ENCODE measurements at regions not wholly inside any gene's neighbourhood (a gene's known extent, or its start where the extent isn't known, plus 50 kb on each side); places are given as distances from the start of the nearest gene placed in this dataset.
"Not testable (repeated sequence)": the region's sequence is repeated elsewhere in the genome, so short reads cannot be mapped to it uniquely, and the experiment has no call there.

GRCh38 chr3:101913168-101913567, 63.9 kb downstream of the NFKBIZ start:
- H3K4me1 ChIP-seq, result no peaks in the 10 kb centered on the region
- no peak overlapping the region for H3K4me3 ChIP-seq
- in situ Hi-C loops (cut with MboI; ENCODE audit: low sequenced_read_pairs), result no loop called here
- no peaks in the 10 kb centered on the region for H3K27me3 ChIP-seq (ENCODE audit: low read depth)
- H3K36me3 ChIP-seq (replicated peaks), result no peaks in the 10 kb centered on the region
- no peak for DNase-seq (ENCODE audit: low spot score in 2 of 2)
- no peaks in the 10 kb centered on the region for H3K9me3 ChIP-seq

GRCh38 chr3:101917761-101918160, 68.4 kb downstream of the NFKBIZ start:
- H3K4me1 ChIP-seq; H3K36me3 ChIP-seq (replicated peaks); H3K9me3 ChIP-seq; DNase-seq (ENCODE audit: low spot score in 2 of 2); in situ Hi-C loops (cut with MboI; ENCODE audit: low sequenced_read_pairs); H3K4me3 ChIP-seq; H3K27me3 ChIP-seq (ENCODE audit: low read depth): not testable (repeated sequence)

GRCh38 chr3:101922151-101922725, 72.9 kb downstream of the NFKBIZ start:
- H3K4me1 ChIP-seq; DNase-seq (ENCODE audit: low spot score in 2 of 2); H3K9me3 ChIP-seq; H3K27me3 ChIP-seq (ENCODE audit: low read depth); H3K4me3 ChIP-seq; in situ Hi-C loops (cut with MboI; ENCODE audit: low sequenced_read_pairs); H3K36me3 ChIP-seq (replicated peaks): not testable (repeated sequence)

GRCh38 chr3:101924621-101925020, 75.3 kb downstream of the NFKBIZ start:
- H3K9me3 ChIP-seq; H3K27me3 ChIP-seq (ENCODE audit: low read depth); DNase-seq (ENCODE audit: low spot score in 2 of 2); in situ Hi-C loops (cut with MboI; ENCODE audit: low sequenced_read_pairs); H3K4me3 ChIP-seq; H3K4me1 ChIP-seq; H3K36me3 ChIP-seq (replicated peaks): not testable (repeated sequence)

GRCh38 chr3:101925124-101925523, 75.8 kb downstream of the NFKBIZ start:
- H3K9me3 ChIP-seq; DNase-seq (ENCODE audit: low spot score in 2 of 2); in situ Hi-C loops (cut with MboI; ENCODE audit: low sequenced_read_pairs); H3K36me3 ChIP-seq (replicated peaks); H3K4me3 ChIP-seq; H3K4me1 ChIP-seq; H3K27me3 ChIP-seq (ENCODE audit: low read depth): not testable (repeated sequence)

- H3K36me3 ChIP-seq (replicated peaks), result no peaks in the 10 kb centered on the region
- no peak for DNase-seq (ENCODE audit: low spot score in 2 of 2)
- no peak overlapping the region for H3K4me3 ChIP-seq
- in situ Hi-C loops (cut with MboI; ENCODE audit: low sequenced_read_pairs), result no loop called here
- no peaks in the 10 kb centered on the region for H3K4me1 ChIP-seq
- no peaks in the 10 kb centered on the region for H3K27me3 ChIP-seq (ENCODE audit: low read depth)
- no peaks in the 10 kb centered on the region for H3K9me3 ChIP-seq
These were observed 76.2 kb downstream of the NFKBIZ start for GRCh38 chr3:101925564-101925963.

GRCh38 chr3:101926594-101927105, 77.3 kb downstream of the NFKBIZ start:
- in situ Hi-C loops (cut with MboI; ENCODE audit: low sequenced_read_pairs), result no loop called here
- Histone ChIP-seq H3K4me1 (no peaks in the 10 kb centered on the region), H3K36me3 (replicated peaks) (no peaks in the 10 kb centered on the region), H3K27me3 (ENCODE audit: low read depth) (no peaks in the 10 kb centered on the region), H3K9me3 (no peaks in the 10 kb centered on the region), H3K4me3 (no peak overlapping the region)
- no peak for DNase-seq (ENCODE audit: low spot score in 2 of 2)

- Histone ChIP-seq H3K4me3 (no peak overlapping the region), H3K9me3 (no peaks in the 10 kb centered on the region), H3K4me1 (no peaks in the 10 kb centered on the region), H3K36me3 (replicated peaks) (no peaks in the 10 kb centered on the region), H3K27me3 (ENCODE audit: low read depth) (no peaks in the 10 kb centered on the region)
- in situ Hi-C loops (cut with MboI; ENCODE audit: low sequenced_read_pairs), result no loop called here
- DNase-seq (ENCODE audit: low spot score in 2 of 2), result no peak
These were observed 79.6 kb downstream of the NFKBIZ start for GRCh38 chr3:101928890-101929289.

- Histone ChIP-seq H3K4me1 (no peaks in the 10 kb centered on the region), H3K27me3 (ENCODE audit: low read depth) (no peaks in the 10 kb centered on the region), H3K36me3 (replicated peaks) (no peaks in the 10 kb centered on the region), H3K4me3 (no peak overlapping the region), H3K9me3 (no peaks in the 10 kb centered on the region)
- in situ Hi-C loops (cut with MboI; ENCODE audit: low sequenced_read_pairs), result no loop called here
- DNase-seq (ENCODE audit: low spot score in 2 of 2), result no peak
These were observed 81.8 kb downstream of the NFKBIZ start for GRCh38 chr3:101931081-101931480.

GRCh38 chr3:101932326-101933068, 83.2 kb downstream of the NFKBIZ start:
- Histone ChIP-seq H3K4me1 (no peaks in the 10 kb centered on the region), H3K36me3 (replicated peaks) (no peaks in the 10 kb centered on the region)
- in situ Hi-C loops (cut with MboI; ENCODE audit: low sequenced_read_pairs), result no loop called here

GRCh38 chr3:101936419-101937356, 87.4 kb downstream of the NFKBIZ start:
- Histone ChIP-seq H3K27me3 (ENCODE audit: low read depth) (no peaks in the 10 kb centered on the region; the same call in none of the 2 replicates), H3K4me1 (no peaks in the 10 kb centered on the region), H3K36me3 (replicated peaks) (no peaks in the 10 kb centered on the region), H3K9me3 (no peaks in the 10 kb centered on the region), H3K4me3 (no peak overlapping the region)
- no peak for DNase-seq (ENCODE audit: low spot score in 2 of 2)
- in situ Hi-C loops (cut with MboI; ENCODE audit: low sequenced_read_pairs), result no loop called here

More at GRCh38 chr3:101932326-101933068, 83.2 kb downstream of the NFKBIZ start:
- no peaks in the 10 kb centered on the region; the same call in none of the 2 replicates for H3K27me3 ChIP-seq (ENCODE audit: low read depth)
- no peak overlapping the region for H3K4me3 ChIP-seq
- H3K9me3 ChIP-seq, result no peaks in the 10 kb centered on the region
- DNase-seq (ENCODE audit: low spot score in 2 of 2), result no peak

- H3K9me3 ChIP-seq, result no peaks in the 10 kb centered on the region
- no peaks in the 10 kb centered on the region for H3K4me1 ChIP-seq
- H3K4me3 ChIP-seq, result no peak overlapping the region
- no peak for DNase-seq (ENCODE audit: low spot score in 2 of 2)
- H3K27me3 ChIP-seq (ENCODE audit: low read depth), result no peaks in the 10 kb centered on the region; the same call in none of the 2 replicates
- in situ Hi-C loops (cut with MboI; ENCODE audit: low sequenced_read_pairs), result no loop called here
- H3K36me3 ChIP-seq (replicated peaks), result no peaks in the 10 kb centered on the region
These were observed 89.0 kb downstream of the NFKBIZ start for GRCh38 chr3:101938262-101938847.

GRCh38 chr3:101939361-101940049, 90.2 kb downstream of the NFKBIZ start:
- no peak overlapping the region for H3K4me3 ChIP-seq
- no peak for DNase-seq (ENCODE audit: low spot score in 2 of 2)
- no peaks in the 10 kb centered on the region for H3K9me3 ChIP-seq
- H3K4me1 ChIP-seq, result no peaks in the 10 kb centered on the region
- in situ Hi-C loops (cut with MboI; ENCODE audit: low sequenced_read_pairs), result no loop called here
- no peaks in the 10 kb centered on the region; the same call in none of the 2 replicates for H3K27me3 ChIP-seq (ENCODE audit: low read depth)
- H3K36me3 ChIP-seq (replicated peaks), result no peaks in the 10 kb centered on the region
